ENCODE measurements at regions not wholly inside any gene's neighbourhood (a gene's known extent, or its start where the extent isn't known, plus 50 kb on each side); places are given as distances from the start of the nearest gene placed in this dataset.

DNA sequence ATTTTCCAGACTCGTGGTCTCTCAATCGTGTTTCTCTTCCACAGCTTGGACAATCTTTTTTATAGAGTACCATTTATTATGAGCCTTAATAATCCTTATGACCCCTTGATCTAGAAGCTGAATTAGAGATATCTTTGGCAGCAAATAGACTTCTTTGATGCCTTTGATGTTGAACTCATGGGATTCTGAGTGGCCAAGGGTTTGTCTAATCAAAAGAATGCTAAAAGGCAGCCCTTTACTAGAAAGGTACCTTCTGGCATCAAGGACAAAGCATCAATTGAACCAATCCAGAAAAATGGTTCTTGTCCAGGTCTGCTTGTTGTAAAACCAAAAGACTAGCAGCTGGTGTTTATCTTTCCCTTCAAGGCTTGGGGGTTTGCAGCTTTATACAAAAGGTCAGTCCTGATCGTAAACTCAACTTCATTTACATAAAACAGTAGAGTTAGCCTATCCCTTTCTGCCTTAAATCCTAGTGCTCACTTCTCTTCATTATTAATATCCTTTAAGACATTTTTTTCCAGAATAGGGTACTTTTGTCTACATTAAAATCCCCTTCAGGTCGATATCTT lies 411.3 kb downstream of the FAT4 start:
- Mint-ChIP-seq H3K36me3 (ENCODE audit: low read depth) (no peaks in the 10 kb centered on the region), H3K27ac (peak overlapping the region in 1 of 3 experiments; percentile 43), H3K4me3 (no peak overlapping the region), H3K27me3 (ENCODE audit: low read depth) (no peaks in the 10 kb centered on the region), H3K4me1 (peaks cover 4% of the 10 kb centered on the region), H3K9me3 (peaks cover 5% of the 10 kb centered on the region)
- TF ChIP-seq, protein P1, sequence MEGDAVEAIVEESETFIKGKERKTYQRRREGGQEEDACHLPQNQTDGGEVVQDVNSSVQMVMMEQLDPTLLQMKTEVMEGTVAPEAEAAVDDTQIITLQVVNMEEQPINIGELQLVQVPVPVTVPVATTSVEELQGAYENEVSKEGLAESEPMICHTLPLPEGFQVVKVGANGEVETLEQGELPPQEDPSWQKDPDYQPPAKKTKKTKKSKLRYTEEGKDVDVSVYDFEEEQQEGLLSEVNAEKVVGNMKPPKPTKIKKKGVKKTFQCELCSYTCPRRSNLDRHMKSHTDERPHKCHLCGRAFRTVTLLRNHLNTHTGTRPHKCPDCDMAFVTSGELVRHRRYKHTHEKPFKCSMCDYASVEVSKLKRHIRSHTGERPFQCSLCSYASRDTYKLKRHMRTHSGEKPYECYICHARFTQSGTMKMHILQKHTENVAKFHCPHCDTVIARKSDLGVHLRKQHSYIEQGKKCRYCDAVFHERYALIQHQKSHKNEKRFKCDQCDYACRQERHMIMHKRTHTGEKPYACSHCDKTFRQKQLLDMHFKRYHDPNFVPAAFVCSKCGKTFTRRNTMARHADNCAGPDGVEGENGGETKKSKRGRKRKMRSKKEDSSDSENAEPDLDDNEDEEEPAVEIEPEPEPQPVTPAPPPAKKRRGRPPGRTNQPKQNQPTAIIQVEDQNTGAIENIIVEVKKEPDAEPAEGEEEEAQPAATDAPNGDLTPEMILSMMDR (IDR thresholded peaks at IDR 0.05; ENCODE audit: unreplicated experiment in 3 of 3), result no peak

DNA sequence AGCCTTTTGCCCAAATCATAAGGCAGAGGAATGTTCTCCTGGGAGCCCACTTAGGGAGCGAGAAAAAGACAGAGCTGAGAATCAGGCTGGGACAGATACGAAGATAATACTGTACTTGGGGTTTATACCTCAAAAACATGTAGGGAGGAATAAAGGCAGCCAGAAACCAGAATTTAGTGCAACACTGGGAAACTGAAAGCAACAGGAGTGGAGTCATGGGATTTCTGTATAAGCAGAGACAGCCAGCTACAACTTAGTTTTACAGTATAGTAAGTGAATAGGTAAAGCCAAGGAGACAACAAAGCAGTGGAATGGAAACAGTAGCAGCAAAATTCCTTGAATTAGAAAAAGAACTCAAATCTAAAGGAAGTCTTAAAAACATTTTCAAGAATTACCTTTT lies 413.2 kb downstream of the FAT4 start:
- Mint-ChIP-seq H3K27ac (peak overlapping the region in 1 of 3 experiments; percentile 51), H3K4me1 (peaks cover 6% of the 10 kb centered on the region), H3K27me3 (ENCODE audit: low read depth) (no peaks in the 10 kb centered on the region), H3K4me3 (no peak overlapping the region), H3K36me3 (ENCODE audit: low read depth) (no peaks in the 10 kb centered on the region), H3K9me3 (peaks cover 5% of the 10 kb centered on the region)
- TF ChIP-seq, protein P1 (IDR thresholded peaks at IDR 0.05; ENCODE audit: unreplicated experiment in 3 of 3), result no peak

DNA sequence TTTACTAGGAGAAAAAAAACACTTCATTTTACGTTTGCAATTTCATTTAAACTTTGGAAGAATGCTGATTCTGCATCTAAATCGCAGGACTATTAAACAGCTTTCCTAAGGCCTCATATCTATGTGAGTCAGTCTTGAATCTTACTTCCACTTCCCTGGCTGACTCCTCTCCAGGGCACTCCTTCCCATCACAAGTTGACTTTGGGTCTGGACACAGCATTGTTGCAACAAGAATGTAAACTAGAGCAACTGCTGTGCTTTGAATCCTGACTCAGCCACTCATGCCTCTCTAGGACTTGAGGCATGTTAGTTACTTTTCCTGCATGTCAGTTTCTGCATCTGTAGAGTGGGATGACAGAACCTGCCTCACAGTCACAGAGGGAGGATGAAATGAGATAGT lies 413.8 kb downstream of the FAT4 start:
- H3K9me3 Mint-ChIP-seq, result peaks cover 5% of the 10 kb centered on the region
- TF ChIP-seq, protein P1 (IDR thresholded peaks at IDR 0.05; ENCODE audit: unreplicated experiment in 3 of 3), result no peak
- no peaks in the 10 kb centered on the region for H3K36me3 Mint-ChIP-seq (ENCODE audit: low read depth)
- H3K4me3 Mint-ChIP-seq, result no peak overlapping the region
- H3K4me1 Mint-ChIP-seq, result peaks cover 13% of the 10 kb centered on the region
- H3K27me3 Mint-ChIP-seq (ENCODE audit: low read depth), result no peaks in the 10 kb centered on the region
- peak overlapping the region in 1 of 3 experiments; percentile 23 for H3K27ac Mint-ChIP-seq

DNA sequence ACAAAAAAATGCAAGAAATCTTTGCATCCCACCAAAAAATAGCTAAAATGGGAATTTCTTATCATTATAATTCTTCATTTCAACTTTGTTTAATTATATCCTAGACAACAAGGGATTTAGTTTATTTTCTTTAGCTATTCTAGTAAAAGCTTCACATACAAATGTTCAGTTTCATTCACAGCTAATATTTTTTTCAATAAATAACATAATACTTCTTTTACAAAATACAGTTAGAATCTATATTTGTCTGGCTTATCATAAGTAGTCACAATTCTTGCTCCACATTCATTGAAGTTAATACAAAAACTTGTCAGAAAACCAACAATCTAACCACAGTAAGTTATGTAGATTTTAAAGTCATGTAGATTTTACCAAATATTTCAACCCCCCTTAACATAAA lies 414.4 kb downstream of the FAT4 start:
- Mint-ChIP-seq H3K4me1 (peaks cover 13% of the 10 kb centered on the region), H3K36me3 (ENCODE audit: low read depth) (no peaks in the 10 kb centered on the region), H3K4me3 (no peak overlapping the region), H3K27me3 (ENCODE audit: low read depth) (no peaks in the 10 kb centered on the region), H3K9me3 (peaks cover 5% of the 10 kb centered on the region), H3K27ac (peak overlapping the region in 2 of 3 experiments; percentile 64 to 74)
- TF ChIP-seq, protein P1 (IDR thresholded peaks at IDR 0.05; ENCODE audit: unreplicated experiment in 3 of 3), result no peak

DNA sequence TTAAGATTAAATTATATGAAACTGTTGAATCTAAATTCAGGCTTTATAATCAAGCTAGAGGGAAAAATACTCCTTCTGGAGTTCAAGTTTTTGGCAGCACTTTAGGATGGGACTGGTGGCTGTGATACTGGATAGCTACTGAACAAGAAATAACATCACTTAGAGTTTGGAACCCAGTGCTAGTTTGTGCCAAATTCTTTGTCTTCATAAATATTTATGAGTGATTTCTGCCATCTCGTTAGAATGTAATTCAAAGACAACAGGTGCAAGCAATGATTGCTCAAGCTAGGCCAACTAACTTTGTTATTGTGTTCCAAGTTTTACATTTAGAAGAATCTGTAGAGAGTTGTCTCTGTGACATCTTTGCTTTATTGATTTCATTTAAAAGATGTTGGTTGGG lies 417.9 kb downstream of the FAT4 start:
- TF ChIP-seq, protein P1 (IDR thresholded peaks at IDR 0.05; ENCODE audit: unreplicated experiment in 3 of 3), result no peak
- peaks cover 9% of the 10 kb centered on the region for H3K9me3 Mint-ChIP-seq
- peak overlapping the region in 1 of 3 experiments; percentile 8 for H3K27ac Mint-ChIP-seq
- no peaks in the 10 kb centered on the region for H3K27me3 Mint-ChIP-seq (ENCODE audit: low read depth)
- H3K4me3 Mint-ChIP-seq, result no peak overlapping the region
- H3K36me3 Mint-ChIP-seq (ENCODE audit: low read depth), result no peaks in the 10 kb centered on the region
- H3K4me1 Mint-ChIP-seq, result peaks cover 23% of the 10 kb centered on the region

DNA sequence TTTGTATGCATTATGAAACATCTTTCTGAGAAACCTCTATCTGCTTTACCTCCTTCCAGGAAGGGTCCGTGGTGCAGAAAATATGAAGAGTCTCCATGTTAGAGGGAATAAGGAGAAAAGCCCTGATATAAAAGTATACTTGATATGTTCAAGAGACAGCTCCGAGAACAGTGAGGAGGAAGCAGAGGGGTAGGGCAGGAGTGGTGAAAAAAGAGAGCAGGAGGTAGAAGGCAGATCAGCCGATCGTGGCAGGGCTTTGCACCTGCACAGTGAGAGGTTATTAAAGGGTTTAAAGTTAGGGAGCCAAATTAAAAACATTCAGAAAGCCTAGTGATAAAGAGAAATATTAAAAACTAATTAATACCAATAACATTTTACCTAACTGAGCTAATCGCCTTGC lies 419.7 kb downstream of the FAT4 start:
- Mint-ChIP-seq H3K4me1 (peaks cover 23% of the 10 kb centered on the region), H3K27me3 (ENCODE audit: low read depth) (no peaks in the 10 kb centered on the region), H3K36me3 (ENCODE audit: low read depth) (no peaks in the 10 kb centered on the region), H3K27ac (peak overlapping the region; percentile 76 to 86 (median 81)), H3K4me3 (peak overlapping the region in 1 of 3 experiments; percentile 20), H3K9me3 (peaks cover 9% of the 10 kb centered on the region)
- TF ChIP-seq, protein P1 (IDR thresholded peaks at IDR 0.05; ENCODE audit: unreplicated experiment in 3 of 3), result no peak

Data from nephron (organoid).